Epithelial cell of esophagus (primary cell): ENCODE measurements at regions not wholly inside any gene's neighbourhood (a gene's known extent, or its start where the extent isn't known, plus 50 kb on each side); places are given as distances from the start of the nearest gene placed in this dataset.

Experiments used
- DNase-seq: peaks from one replicate; pipeline ENCODE4 v3.0.0; 2010; ENCODE audit warnings: low read depth
- H3K4me3 ChIP-seq: 2 replicates; pipeline ENCODE4 v1.5.1; 2011; ENCODE audit warnings: mild to moderate bottlenecking, low read length, control low read depth
- TF ChIP-seq, protein P1 (sequence below): IDR thresholded peaks from 2 replicates; pipeline ENCODE4 v1.5.1; 2011; ENCODE audit warnings: low read depth, mild to moderate bottlenecking, low read length, control low read depth, inconsistent platforms; ENCODE audit not compliant: insufficient read depth; ENCODE audit errors: missing control alignments

DNA sequence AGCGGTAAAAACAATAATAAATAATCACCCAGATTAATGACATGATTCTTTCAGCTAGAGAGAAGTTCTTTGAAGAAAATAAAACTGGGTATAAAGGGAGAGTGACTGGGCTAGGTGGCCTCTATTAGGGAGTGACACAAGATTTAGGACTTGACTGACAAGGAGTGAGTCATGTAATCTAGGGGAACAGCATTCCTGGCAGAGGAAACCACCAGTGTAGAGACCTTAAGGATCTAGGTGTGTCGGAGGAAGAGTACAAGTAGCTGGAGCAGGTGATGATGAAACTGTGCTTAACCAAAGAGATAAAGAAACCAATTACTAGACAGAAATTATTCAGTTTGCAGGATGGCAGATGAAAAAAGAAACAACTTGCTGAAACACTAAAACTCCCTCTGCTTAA, 248.0 kb downstream of the RFC3 start:
- DNase-seq: peak; percentile 91
- H3K4me3 ChIP-seq: no peak overlapping the region
- TF ChIP-seq, protein P1, sequence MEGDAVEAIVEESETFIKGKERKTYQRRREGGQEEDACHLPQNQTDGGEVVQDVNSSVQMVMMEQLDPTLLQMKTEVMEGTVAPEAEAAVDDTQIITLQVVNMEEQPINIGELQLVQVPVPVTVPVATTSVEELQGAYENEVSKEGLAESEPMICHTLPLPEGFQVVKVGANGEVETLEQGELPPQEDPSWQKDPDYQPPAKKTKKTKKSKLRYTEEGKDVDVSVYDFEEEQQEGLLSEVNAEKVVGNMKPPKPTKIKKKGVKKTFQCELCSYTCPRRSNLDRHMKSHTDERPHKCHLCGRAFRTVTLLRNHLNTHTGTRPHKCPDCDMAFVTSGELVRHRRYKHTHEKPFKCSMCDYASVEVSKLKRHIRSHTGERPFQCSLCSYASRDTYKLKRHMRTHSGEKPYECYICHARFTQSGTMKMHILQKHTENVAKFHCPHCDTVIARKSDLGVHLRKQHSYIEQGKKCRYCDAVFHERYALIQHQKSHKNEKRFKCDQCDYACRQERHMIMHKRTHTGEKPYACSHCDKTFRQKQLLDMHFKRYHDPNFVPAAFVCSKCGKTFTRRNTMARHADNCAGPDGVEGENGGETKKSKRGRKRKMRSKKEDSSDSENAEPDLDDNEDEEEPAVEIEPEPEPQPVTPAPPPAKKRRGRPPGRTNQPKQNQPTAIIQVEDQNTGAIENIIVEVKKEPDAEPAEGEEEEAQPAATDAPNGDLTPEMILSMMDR: no peak

DNA sequence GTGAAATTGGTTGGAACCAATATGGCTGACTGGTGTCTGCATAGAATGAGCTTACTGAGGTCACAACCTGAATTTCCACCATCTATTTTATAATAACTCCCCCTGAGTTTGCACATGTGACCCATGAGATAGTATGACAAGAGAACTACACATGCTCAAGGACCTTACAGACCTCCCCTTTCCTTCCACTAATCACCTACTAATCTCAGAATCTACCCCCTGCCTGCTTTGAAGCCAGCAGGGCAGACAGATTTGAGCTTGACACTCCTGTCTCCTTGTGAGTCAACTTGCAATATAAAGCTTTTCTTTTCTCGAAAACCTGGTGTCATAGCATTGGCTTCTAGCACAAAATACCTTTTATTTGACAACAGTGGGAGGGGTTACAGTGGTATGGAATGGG, 248.4 kb downstream of the RFC3 start:
- peak; percentile 20 for DNase-seq
- H3K4me3 ChIP-seq: no peak overlapping the region
- TF ChIP-seq, protein P1: no peak

DNA sequence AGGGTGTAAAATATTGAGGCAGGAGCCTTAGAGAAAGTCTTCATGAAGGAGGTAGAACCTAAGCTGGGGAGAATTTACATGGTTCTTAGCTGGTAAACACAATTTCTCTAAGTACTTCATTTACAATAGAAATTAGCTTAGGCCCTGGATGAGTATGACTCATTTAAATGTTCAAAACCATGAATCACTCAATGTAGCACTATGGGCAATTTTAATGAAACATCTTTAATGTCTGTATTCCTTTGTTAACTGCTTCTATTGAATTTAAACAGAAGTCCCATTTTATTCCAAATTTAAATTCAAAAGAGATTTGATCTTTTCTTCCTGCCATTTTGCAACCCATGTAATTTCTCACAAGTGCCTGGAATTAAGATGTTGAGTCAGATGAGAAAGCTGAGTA, 252.1 kb downstream of the RFC3 start:
- TF ChIP-seq, protein P1: no peak
- H3K4me3 ChIP-seq: no peak overlapping the region
- peak; percentile 68 for DNase-seq

DNA sequence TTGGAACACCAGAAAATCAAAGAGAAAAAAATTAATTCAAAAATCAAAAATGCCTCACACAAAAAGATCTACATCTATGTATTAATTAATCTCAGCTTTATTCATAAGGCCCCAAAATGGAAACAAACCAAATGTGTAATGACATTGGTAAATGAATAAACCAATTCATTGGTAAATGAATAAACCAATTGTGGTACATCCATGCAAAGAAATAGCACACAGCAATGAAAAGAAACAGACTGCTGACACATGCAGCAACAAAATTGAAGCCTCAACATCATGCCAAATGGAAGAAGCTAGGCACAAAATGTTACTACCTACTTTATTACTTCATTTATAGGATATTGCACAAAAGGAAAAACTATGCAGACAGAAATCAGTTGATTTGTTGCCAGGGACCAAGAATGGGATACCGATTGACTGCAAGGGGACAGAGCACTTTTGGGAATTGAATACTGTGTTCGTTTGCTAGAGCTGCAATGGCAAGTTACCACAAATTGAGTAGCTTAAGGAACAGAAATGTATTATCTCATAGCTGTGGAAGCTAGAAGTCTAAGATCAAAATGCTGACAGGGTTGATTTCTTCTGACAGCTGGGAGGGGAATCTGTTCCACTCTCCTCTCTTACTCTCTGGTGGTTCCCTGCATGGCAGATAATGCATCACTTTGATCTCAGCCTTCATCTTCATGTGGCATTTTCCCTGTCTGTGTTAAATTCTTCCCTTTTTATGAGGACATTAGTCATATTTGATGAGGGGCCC, 252.8 kb downstream of the RFC3 start:
- DNase-seq: no peak
- TF ChIP-seq, protein P1: no peak
- no peak overlapping the region for H3K4me3 ChIP-seq

DNA sequence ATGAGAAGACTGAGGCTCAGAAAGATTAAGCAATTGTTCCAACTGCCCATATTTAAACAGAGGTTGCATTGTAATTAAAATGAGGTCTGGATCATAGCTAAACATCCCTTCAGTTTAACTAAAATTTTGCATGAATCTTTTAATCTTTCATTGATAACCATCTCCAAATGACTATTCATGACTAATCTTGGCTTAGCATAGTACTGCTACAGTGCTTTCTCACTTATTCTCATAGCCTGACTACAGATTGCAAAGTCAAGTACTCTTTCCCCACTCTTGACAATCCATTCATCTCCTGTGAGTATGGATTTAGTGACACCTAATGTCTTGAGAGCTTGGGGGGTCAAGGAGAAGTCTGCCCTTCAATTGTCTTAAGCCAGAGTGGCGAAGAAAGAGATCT, 258.4 kb downstream of the RFC3 start:
- no peak overlapping the region for H3K4me3 ChIP-seq
- TF ChIP-seq, protein P1: no peak
- DNase-seq: no peak

DNA sequence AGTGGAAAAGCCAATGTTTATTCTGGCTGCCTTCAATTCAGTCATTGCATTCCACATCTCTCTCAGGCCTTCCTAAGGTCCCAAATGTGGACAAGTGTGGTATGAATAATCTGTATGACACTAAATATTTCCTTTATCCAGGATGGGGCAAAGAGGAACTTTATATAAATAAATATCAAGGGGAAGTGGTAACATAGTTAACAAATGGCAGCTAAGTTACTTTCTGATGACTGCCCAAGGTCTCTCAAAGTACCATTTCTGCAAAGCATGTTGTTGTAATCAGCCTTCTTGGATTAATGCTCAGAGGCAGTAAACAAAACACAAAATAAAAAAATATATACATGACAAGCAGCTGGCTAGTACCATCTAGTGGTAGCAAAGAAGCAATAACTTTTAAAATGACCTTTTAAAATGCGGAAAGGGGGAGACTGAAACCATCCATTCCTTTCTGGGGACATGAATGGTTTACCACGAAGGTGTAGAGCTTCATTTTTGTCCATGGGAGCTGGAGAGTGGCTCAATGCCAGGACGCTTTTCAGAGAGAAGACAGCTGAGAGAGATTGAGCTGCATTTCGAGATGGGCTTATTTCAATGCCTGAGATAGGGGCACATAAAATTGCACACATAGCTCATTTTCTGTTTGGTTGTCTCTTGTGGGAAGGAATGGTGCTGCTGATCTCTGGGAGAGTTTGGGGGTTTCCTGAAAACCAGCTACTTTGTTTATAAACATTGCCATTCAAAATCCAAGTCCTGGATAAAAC, 259.2 kb downstream of the RFC3 start:
- no peak overlapping the region for H3K4me3 ChIP-seq
- TF ChIP-seq, protein P1: peak; percentile 70
- DNase-seq: peak; percentile 32
